ENCODE measurements at regions not wholly inside any gene's neighbourhood (a gene's known extent, or its start where the extent isn't known, plus 50 kb on each side); places are given as distances from the start of the nearest gene placed in this dataset.

GRCh38 chr6:90350689-90351554 is 54.3 kb upstream of the BACH2 start:
- TF ChIP-seq EZH2phosphoT487 (IDR thresholded peaks at IDR 0.05; ENCODE audit: borderline replicate concordance, low read depth, low read length), result no peak
- no peak for TF ChIP-seq CTCF (conservative IDR thresholded peaks at IDR 0.05; ENCODE audit: low read length)
- H3K4me2 ChIP-seq (ENCODE audit: low read length), result peak overlapping the region; percentile 63
- ChIA-PET CTCF (ENCODE audit: unreplicated experiment) (interaction anchor here (1.0 to 2.1 kb wide), 3 partner anchors 25 to 35 kb away, joined by 3 to 6 read pairs (median 4); no protein-coding TSS in a partner anchor), POLR2A (interaction anchor here (0.8 to 5.9 kb wide), 10 partner anchors 8 to 1270 kb away, joined by 3 to 57 read pairs (median 5); partner anchors contain the start of gene PNRC1)
- DNase-seq (ENCODE audit: low spot score), result peak; percentile 92
- no peaks in the 10 kb centered on the region for H3K9me3 ChIP-seq (ENCODE audit: low read length)
- peaks cover 43% of the 10 kb centered on the region for H3K4me1 ChIP-seq (ENCODE audit: insufficient read depth, low read length, poor library complexity, severe bottlenecking)
- H4K20me1 ChIP-seq (ENCODE audit: insufficient read depth, low read length), result no peaks in the 10 kb centered on the region
- TSS peak; percentile 94 for BruUV-seq (replicated peaks)
- peak overlapping the region; percentile 8 for H3K4me3 ChIP-seq (ENCODE audit: low read depth, low read length, poor library complexity, severe bottlenecking)
- H3K36me3 ChIP-seq (ENCODE audit: insufficient read depth, low read length), result no peaks in the 10 kb centered on the region; the same call in 1 of the 2 replicates
- no peaks in the 10 kb centered on the region for H3K79me2 ChIP-seq (ENCODE audit: insufficient read depth, low read depth, low read length)
- intact Hi-C loops (cut with micrococcal nuclease; ENCODE audit: unreplicated experiment), result loop anchor here (2.0 kb wide), 2 partner anchors 34 to 56 kb away; no protein-coding TSS in a partner anchor
- H2AFZ ChIP-seq (ENCODE audit: low read length), result peak overlapping the region; percentile 90
- H3K9me2 ChIP-seq (ENCODE audit: insufficient read depth, low read length), result no peaks in the 10 kb centered on the region
- peak overlapping the region; percentile 68 for H3K27ac ChIP-seq (ENCODE audit: low read depth, low read length, poor library complexity, severe bottlenecking)

- Histone ChIP-seq H3K4me1 (ENCODE audit: insufficient read depth, low read length, poor library complexity, severe bottlenecking) (peaks cover 26% of the 10 kb centered on the region), H3K27ac (ENCODE audit: low read depth, low read length, poor library complexity, severe bottlenecking) (no peak overlapping the region), H3K79me2 (ENCODE audit: insufficient read depth, low read depth, low read length) (no peaks in the 10 kb centered on the region), H2AFZ (ENCODE audit: low read length) (no peak overlapping the region), H3K4me2 (ENCODE audit: low read length) (no peak overlapping the region), H3K9me2 (ENCODE audit: insufficient read depth, low read length) (no peaks in the 10 kb centered on the region), H3K36me3 (ENCODE audit: insufficient read depth, low read length) (no peaks in the 10 kb centered on the region; the same call in 1 of the 2 replicates), H3K4me3 (ENCODE audit: low read depth, low read length, poor library complexity, severe bottlenecking) (no peak overlapping the region), H3K9me3 (ENCODE audit: low read length) (no peaks in the 10 kb centered on the region), H4K20me1 (ENCODE audit: insufficient read depth, low read length) (no peaks in the 10 kb centered on the region)
- ChIA-PET CTCF (ENCODE audit: unreplicated experiment) (interaction anchor here (1.4 kb wide), 1 partner anchor 21 kb away, joined by 5 read pairs; no protein-coding TSS in a partner anchor), POLR2A (interaction anchor here (0.6 to 1.4 kb wide), 9 partner anchors 9 to 442 kb away, joined by 3 to 5 read pairs (median 3); no protein-coding TSS in a partner anchor)
- no peak for DNase-seq (ENCODE audit: low spot score)
- no TSS peak for BruUV-seq (replicated peaks)
- TF ChIP-seq EZH2phosphoT487 (IDR thresholded peaks at IDR 0.05; ENCODE audit: borderline replicate concordance, low read depth, low read length) (no peak), CTCF (conservative IDR thresholded peaks at IDR 0.05; ENCODE audit: low read length) (no peak)
- intact Hi-C loops (cut with micrococcal nuclease; ENCODE audit: unreplicated experiment), result no loop called here
These were observed 50.8 kb upstream of the BACH2 start for GRCh38 chr6:90347411-90347851.
